NT2/D1 (cell line): ENCODE measurements at regions not wholly inside any gene's neighbourhood (a gene's known extent, or its start where the extent isn't known, plus 50 kb on each side); places are given as distances from the start of the nearest gene placed in this dataset.

ENCODE experiments used
- SUZ12 ChIP-seq: IDR thresholded peaks from 2 replicates; pipeline ENCODE4 v1.6.1; 2011; ENCODE audit not compliant: insufficient read length, insufficient read depth; ENCODE audit errors: extremely low read depth
- YY1 ChIP-seq: IDR thresholded peaks from 2 replicates; pipeline ENCODE4 v1.6.1; 2011; ENCODE audit not compliant: insufficient read length, insufficient read depth
- ZNF274 ChIP-seq: IDR thresholded peaks from 2 replicates; pipeline ENCODE4 v1.6.1; 2011; ENCODE audit warnings: mild to moderate bottlenecking, low read depth, low read length

- no peak for TF ChIP-seq ZNF274
- TF ChIP-seq SUZ12: no peak
- TF ChIP-seq YY1: no peak
Observed at GRCh38 chr17:71376933-71377332, 743.9 kb upstream of the SOX9 start.
